ENCODE measurements at regions not wholly inside any gene's neighbourhood (a gene's known extent, or its start where the extent isn't known, plus 50 kb on each side); places are given as distances from the start of the nearest gene placed in this dataset.

- TF ChIP-seq ZBTB10 (tag by site-specific recombination; IDR thresholded peaks at IDR 0.05) (no peak), CTCF (tag by site-specific recombination; IDR thresholded peaks at IDR 0.05) (no peak), ZFP37 (tag by site-specific recombination; IDR thresholded peaks at IDR 0.05) (no peak)
Measured at GRCh38 chr13:107450431-107450830, 764.9 kb downstream of the LIG4 start.
